GM12865 (cell line): ENCODE measurements at regions not wholly inside any gene's neighbourhood (a gene's known extent, or its start where the extent isn't known, plus 50 kb on each side); places are given as distances from the start of the nearest gene placed in this dataset.

ENCODE experiments used
- DNase-seq: peaks from one replicate; pipeline ENCODE4 v3.0.0; 2010; ENCODE audit warnings: low read depth
- H3K4me3 ChIP-seq: 2 replicates; pipeline ENCODE4 v1.5.1; 2011; ENCODE audit warnings: mild to moderate bottlenecking, low read depth, low read length, control low read depth
- CTCF ChIP-seq: IDR thresholded peaks from 2 replicates; pipeline ENCODE4 v1.5.1; 2011; ENCODE audit warnings: low read length, control low read depth, low read depth, inconsistent platforms; ENCODE audit not compliant: insufficient read depth; ENCODE audit errors: missing control alignments

GRCh38 chr17:14831491-14831890 is 433.6 kb downstream of the PMP22 start:
- no peak for TF ChIP-seq CTCF
- H3K4me3 ChIP-seq, result no peak overlapping the region
- no peak for DNase-seq

GRCh38 chr17:14827396-14827919 is 437.7 kb downstream of the PMP22 start:
- H3K4me3 ChIP-seq, result no peak overlapping the region
- TF ChIP-seq CTCF, result no peak
- no peak for DNase-seq

GRCh38 chr17:14826358-14826757 is 438.8 kb downstream of the PMP22 start:
- no peak overlapping the region for H3K4me3 ChIP-seq
- DNase-seq, result no peak
- no peak for TF ChIP-seq CTCF

- no peak for DNase-seq
- TF ChIP-seq CTCF, result no peak
- no peak overlapping the region for H3K4me3 ChIP-seq
Measured at GRCh38 chr17:14818469-14818868, 446.7 kb downstream of the PMP22 start.

GRCh38 chr17:14815079-14815478 is 450.0 kb downstream of the PMP22 start:
- no peak for TF ChIP-seq CTCF
- DNase-seq, result no peak
- no peak overlapping the region for H3K4me3 ChIP-seq

- no peak for TF ChIP-seq CTCF
- no peak overlapping the region for H3K4me3 ChIP-seq
- DNase-seq, result no peak
Measured at GRCh38 chr17:14813649-14814370, 451.3 kb downstream of the PMP22 start.

- no peak overlapping the region for H3K4me3 ChIP-seq
- TF ChIP-seq CTCF, result no peak
- DNase-seq, result no peak
Measured at GRCh38 chr17:14808425-14808824, 456.7 kb downstream of the PMP22 start.
